Posterior vena cava (tissue), 2 donors: ENCODE measurements at regions not wholly inside any gene's neighbourhood (a gene's known extent, or its start where the extent isn't known, plus 50 kb on each side); places are given as distances from the start of the nearest gene placed in this dataset.

Experiments used
- DNase-seq: peaks from one replicate; pipeline ENCODE4 v3.0.0-alpha.2; 2020; ENCODE audit warnings: low spot score
- intact Hi-C, 2 donors: fragments of 100-400 bp; cut with DNase I; formaldehyde crosslinking; loops; one replicate each; pipeline versions ENCODE4 v1.14.1 to v1.14.2; 2022 to 2023
- donor health status: DM: yes; HTN: yes; CAD: no.
- donor health status: DM: yes; HTN: yes; CAD: no.

- no peak for DNase-seq
- intact Hi-C loops: no loop called here
These were observed 62.1 kb upstream of the TEKT1 start for GRCh38 chr17:6893382-6894205.

GRCh38 chr17:6894206-6894528 lies 62.6 kb upstream of the TEKT1 start:
- intact Hi-C loops: no loop called here

DNA sequence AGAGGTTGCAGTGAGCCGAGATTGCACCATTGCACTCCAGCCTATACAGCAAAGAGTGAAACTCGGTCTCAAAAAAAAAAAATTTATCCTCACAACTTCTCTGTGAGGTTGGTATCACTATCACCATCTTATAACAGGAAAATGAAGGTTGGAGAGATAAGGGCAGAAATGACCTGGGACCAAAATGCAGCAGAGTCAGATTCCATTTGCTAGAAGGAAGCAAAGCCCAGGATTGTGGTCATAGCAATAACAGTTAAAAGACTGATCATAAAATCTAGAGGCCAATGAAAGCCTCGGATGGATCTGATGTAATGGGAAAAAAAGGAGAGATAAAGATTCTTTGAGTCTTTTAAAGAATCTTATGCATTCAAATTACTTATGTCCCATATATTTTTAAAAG lies 69.6 kb upstream of the TEKT1 start:
- DNase-seq: no peak
- intact Hi-C loops: no loop called here

More at GRCh38 chr17:6894206-6894528, 62.6 kb upstream of the TEKT1 start:
- no peak for DNase-seq

DNA sequence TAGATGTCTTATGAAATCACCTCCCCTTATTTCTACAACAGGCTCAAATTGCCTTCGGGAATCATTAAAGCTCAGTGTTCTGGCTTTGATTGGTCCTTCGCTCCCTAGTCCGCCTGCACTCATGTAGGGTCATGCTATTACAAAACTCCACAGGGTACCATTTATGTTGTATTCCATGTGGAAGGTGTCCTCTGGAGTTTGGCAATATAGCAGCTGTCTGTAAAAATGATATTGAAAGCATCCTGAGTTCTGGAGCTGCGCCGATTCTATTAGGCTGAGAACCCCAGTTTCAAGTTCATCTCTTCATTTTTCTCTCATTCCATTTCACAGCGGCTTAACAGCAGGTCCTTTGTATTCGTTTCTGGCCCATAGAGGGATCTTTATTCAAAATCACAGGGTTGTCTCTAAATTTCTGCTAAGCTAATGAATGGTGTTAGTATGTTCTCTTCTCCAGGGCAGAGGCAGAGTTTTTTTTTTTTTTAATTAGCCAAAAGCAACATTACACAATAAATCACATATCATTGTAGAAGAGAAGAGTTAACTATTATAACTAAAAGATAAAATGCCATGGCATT lies 71.9 kb upstream of the TEKT1 start:
- no peak for DNase-seq
- intact Hi-C loops: no loop called here

DNA sequence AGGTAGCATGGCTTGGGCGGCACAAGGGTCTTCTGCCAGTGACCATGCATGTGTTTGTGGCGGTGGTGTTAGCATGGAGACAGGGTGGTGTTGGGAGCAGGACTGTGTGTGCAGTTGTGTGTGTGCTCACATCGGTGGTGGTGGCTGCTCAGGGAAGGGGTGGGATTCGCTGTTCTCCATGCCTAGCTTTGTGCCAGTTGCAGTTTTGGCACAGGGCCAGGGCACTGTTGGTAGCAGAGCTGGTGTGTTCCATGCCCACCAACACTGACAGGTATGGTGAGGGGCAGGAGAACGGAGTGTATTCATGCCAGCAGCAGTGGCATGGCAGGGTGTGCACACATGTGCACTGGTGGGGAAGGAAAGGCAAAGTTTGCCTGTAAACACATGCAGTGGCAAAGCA lies 77.3 kb upstream of the TEKT1 start:
- intact Hi-C loops: no loop called here
- no peak for DNase-seq

DNA sequence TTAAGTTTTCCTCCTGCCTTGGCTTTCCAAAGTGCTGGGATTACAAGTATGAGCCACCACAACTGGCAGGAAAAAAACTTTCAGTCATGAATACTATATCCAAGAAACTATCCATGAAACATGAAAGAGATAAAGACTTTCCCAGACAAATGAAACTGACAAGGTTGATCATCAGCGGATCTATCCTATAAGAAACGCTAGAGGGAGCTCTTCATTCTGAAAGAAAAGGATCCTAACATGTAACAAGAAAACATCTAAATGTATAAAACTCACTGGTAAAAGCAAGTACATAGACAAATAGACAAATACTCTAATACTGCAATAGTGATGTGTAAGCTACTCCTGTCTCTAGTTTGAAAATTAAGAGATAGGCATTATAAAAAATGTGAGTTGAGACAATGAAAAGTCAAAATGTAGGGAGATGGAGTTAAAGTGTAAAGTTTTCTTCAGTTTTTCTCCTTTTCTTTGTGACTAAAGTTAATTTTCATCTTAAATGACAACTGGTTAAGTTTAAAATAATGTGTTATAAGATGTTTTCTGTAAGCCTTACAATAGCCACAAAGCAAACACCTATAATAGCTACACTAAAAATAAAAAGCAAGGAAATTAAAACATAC lies 79.6 kb upstream of the TEKT1 start:
- DNase-seq: no peak
- intact Hi-C loops: loop anchor here in 1 of 2 donors (5.0 kb wide), 1 partner anchor 91 kb away; no protein-coding TSS in a partner anchor

- intact Hi-C loops: loop anchor here (1.0 to 5.0 kb wide), 2 partner anchors 24 to 90 kb away; no protein-coding TSS in a partner anchor
- no peak for DNase-seq
These were observed 80.9 kb upstream of the TEKT1 start for GRCh38 chr17:6912110-6913051.

GRCh38 chr17:6913608-6914443 lies 82.0 kb upstream of the ALOX12 start:
- peak; percentile 87 for DNase-seq
- intact Hi-C loops: loop anchor here (1.0 to 5.0 kb wide), 2 partner anchors 22 to 88 kb away; no protein-coding TSS in a partner anchor

GRCh38 chr17:6914711-6915110 lies 81.1 kb upstream of the ALOX12 start:
- intact Hi-C loops: loop anchor here (5.0 kb wide), 2 partner anchors 88 to 93 kb away; no protein-coding TSS in a partner anchor
- DNase-seq: no peak

- no peak for DNase-seq
- intact Hi-C loops: loop anchor here in 1 of 2 donors (5.0 kb wide), 1 partner anchor 92 kb away; no protein-coding TSS in a partner anchor
These were observed 80.2 kb upstream of the ALOX12 start for GRCh38 chr17:6915620-6916019.

DNA sequence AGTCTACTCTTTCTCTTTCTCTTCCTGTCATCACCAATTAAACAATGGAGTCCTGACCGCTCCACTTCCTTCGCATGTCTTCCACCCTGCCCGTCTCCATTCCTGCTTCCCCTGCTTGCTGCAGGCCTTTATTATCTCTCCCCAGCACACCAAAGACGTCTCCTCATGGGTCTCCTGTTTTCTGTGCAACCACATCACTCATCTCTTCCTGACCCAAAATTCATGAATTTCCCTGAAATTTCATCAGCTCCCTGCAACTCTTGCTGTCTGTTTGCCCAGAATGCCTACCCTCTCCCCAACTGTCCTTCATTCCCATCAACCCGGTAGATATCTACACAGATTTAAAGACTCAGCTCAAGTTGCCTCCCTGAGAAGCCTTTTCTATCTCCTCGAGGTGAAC lies 76.7 kb upstream of the ALOX12 start:
- intact Hi-C loops: loop anchor here in 1 of 2 donors (5.0 kb wide), 1 partner anchor 88 kb away; no protein-coding TSS in a partner anchor
- no peak for DNase-seq

GRCh38 chr17:6923385-6923784 lies 72.5 kb upstream of the ALOX12 start:
- intact Hi-C loops: no loop called here

GRCh38 chr17:6924208-6924607 lies 71.6 kb upstream of the ALOX12 start:
- intact Hi-C loops: no loop called here
- no peak for DNase-seq

More at GRCh38 chr17:6923385-6923784, 72.5 kb upstream of the ALOX12 start:
- DNase-seq: no peak

DNA sequence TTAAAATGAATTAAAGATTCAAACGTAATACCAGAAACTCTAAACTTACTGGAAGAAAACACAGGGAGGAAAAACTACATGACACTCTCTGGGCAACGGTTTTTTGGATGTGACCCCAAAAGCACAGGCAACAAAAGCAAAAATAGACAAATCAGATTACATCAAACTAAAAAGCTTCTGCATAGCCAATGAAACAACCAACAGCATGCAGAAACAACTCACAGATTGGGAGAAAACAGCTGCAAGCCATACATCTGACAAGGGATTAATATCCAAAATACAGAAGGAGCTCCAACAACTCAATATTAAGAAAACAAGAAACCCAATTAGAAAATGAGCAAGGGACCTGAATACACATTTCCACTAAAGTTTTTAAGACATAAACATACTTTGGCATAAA lies 69.2 kb upstream of the ALOX12 start:
- intact Hi-C loops: no loop called here
- DNase-seq: no peak

- intact Hi-C loops: no loop called here
- no peak for DNase-seq
These were observed 68.3 kb upstream of the ALOX12 start for GRCh38 chr17:6927290-6928126.

DNA sequence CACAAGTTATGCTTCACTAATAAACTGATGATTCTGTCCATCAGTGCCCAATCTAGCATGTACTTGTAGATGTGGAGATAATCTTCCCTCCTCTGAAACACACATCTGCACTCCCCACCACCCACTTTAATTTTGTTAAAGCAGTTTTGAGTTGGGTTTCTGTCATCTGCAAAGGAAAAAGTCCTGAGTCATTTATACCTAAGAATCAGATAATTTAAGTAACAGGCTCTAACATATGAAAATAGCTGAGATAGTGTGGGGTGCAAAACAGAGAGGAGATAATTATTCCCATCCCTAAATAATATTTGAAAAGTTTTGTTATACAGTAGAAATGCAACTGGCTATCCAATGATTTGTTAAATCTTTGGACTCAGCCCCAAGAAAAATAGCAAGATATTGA lies 67.7 kb upstream of the ALOX12 start:
- no peak for DNase-seq
- intact Hi-C loops: no loop called here

DNA sequence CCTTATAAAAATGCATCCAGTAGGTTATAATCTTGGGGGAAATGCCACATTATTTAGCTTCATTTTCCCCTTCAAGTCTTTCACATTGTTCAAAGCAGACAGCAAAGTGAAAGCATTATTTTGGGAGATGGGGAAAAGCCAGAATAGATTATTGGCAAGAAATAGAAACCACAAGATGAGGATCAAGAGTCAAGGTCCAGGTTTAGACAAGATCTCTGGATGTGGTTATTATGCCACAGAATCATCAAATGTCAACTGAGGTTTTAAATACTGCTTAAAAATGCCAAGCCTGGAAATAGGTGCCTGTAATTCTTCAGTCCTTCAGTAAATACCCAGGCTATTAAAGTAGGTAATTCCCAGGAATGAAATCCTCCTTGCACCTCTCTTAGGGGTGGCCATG lies 65.1 kb upstream of the ALOX12 start:
- no peak for DNase-seq
- intact Hi-C loops: no loop called here
